GM23338 (cell line): ENCODE measurements at regions not wholly inside any gene's neighbourhood (a gene's known extent, or its start where the extent isn't known, plus 50 kb on each side); places are given as distances from the start of the nearest gene placed in this dataset.

Experiments used
- ATAC-seq: fragments of 200-7000 bp; cut with Tn5 transposase; 3 replicates; pipeline ENCODE4 v1.9.1; 2020
- DNase-seq: peaks from one replicate; pipeline ENCODE4 v3.0.0-alpha.2; 2015; ENCODE audit warnings: low spot score
- H2AFZ ChIP-seq: fragments of 200-600 bp; sonication (generic); 2 replicates; pipeline ENCODE4 v1.8.0; 2016; ENCODE audit warnings: antibody characterized with exemption, mild to moderate bottlenecking, moderate library complexity
- H3F3A ChIP-seq: fragments of 200-600 bp; sonication (generic); replicated peaks from 2 replicates; pipeline ENCODE4 v1.8.0; 2017; ENCODE audit warnings: antibody characterized with exemption, mixed run types, low read depth
- H3K27ac ChIP-seq: fragments of 200-600 bp; sonication (generic); 2 replicates; pipeline ENCODE4 v1.6.1; 2016; ENCODE audit warnings: low read depth
- H3K27me3 ChIP-seq: fragments of 200-600 bp; sonication (generic); 2 replicates; pipeline ENCODE4 v1.8.0; 2016; ENCODE audit warnings: mild to moderate bottlenecking, mixed run types, moderate library complexity; ENCODE audit not compliant: insufficient read depth
- H3K36me3 ChIP-seq: fragments of 200-600 bp; sonication (generic); 2 replicates; pipeline ENCODE4 v1.8.0; 2016; ENCODE audit warnings: mild to moderate bottlenecking; ENCODE audit not compliant: insufficient read depth
- H3K4me1 ChIP-seq: fragments of 200-600 bp; sonication (generic); 2 replicates; pipeline ENCODE4 v1.8.0; 2016; ENCODE audit warnings: mild to moderate bottlenecking, moderate library complexity; ENCODE audit not compliant: insufficient read depth
- H3K4me2 ChIP-seq: fragments of 200-600 bp; sonication (generic); 2 replicates; pipeline ENCODE4 v1.7.1; 2017; ENCODE audit warnings: mixed run types
- H3K4me3 ChIP-seq: fragments of 200-600 bp; sonication (generic); 2 replicates; pipeline ENCODE4 v1.6.1; 2016; ENCODE audit warnings: mixed run types
- H3K79me2 ChIP-seq: fragments of 200-600 bp; sonication (generic); replicated peaks from 2 replicates; pipeline ENCODE4 v1.8.0; 2017; ENCODE audit warnings: mild to moderate bottlenecking; ENCODE audit not compliant: insufficient read depth
- H3K9me2 ChIP-seq: fragments of 200-600 bp; sonication (generic); 2 replicates; pipeline ENCODE4 v1.8.0; 2017; ENCODE audit not compliant: insufficient read depth
- H4K20me1 ChIP-seq: fragments of 200-600 bp; sonication (generic); replicated peaks from 2 replicates; pipeline ENCODE4 v1.8.0; 2017; ENCODE audit warnings: mild to moderate bottlenecking; ENCODE audit not compliant: insufficient read depth
- H3K27ac Mint-ChIP-seq: 2 replicates; pipeline ENCODE4 v1.8.0; 2020; ENCODE audit warnings: inconsistent platforms, mild to moderate bottlenecking, moderate library complexity, mixed read lengths
- H3K27me3 Mint-ChIP-seq: 3 replicates; pipeline ENCODE4 v1.8.0; 2022; ENCODE audit warnings: low read depth, mild to moderate bottlenecking, moderate library complexity, mixed read lengths, inconsistent platforms; ENCODE audit not compliant: insufficient read depth, poor library complexity
- H3K36me3 Mint-ChIP-seq: 3 replicates; pipeline ENCODE4 v1.8.0; 2021; ENCODE audit warnings: low read depth, mild to moderate bottlenecking, inconsistent platforms, moderate library complexity, mixed read lengths
- H3K4me1 Mint-ChIP-seq: 3 replicates; pipeline ENCODE4 v1.8.0; 2020; ENCODE audit warnings: mild to moderate bottlenecking, inconsistent platforms, mixed read lengths
- H3K4me3 Mint-ChIP-seq: 3 replicates; pipeline ENCODE4 v1.8.0; 2021; ENCODE audit warnings: moderate library complexity, mild to moderate bottlenecking, inconsistent platforms, mixed read lengths
- H3K9me3 Mint-ChIP-seq: 3 replicates; pipeline ENCODE4 v1.8.0; 2020; ENCODE audit warnings: moderate library complexity, mild to moderate bottlenecking, inconsistent platforms, mixed read lengths
- CREB1 ChIP-seq: fragments of 250-450 bp; sonication (Bioruptor Pico); IDR thresholded peaks from 2 replicates; pipeline ENCODE4 v1.5.0; 2020; ENCODE audit warnings: low read depth, mild to moderate bottlenecking, moderate library complexity
- CTCF ChIP-seq, 2 experiments: fragments of 200-600 bp in 1 of 2; sonication (generic) in 1 of 2; conservative IDR thresholded peaks; 2 replicates each; pipeline versions ENCODE4 v1.5.1 to v1.6.1; 2016 to 2017; ENCODE audit warnings: antibody characterized with exemption in 2 of 2, low read depth in 2 of 2, mild to moderate bottlenecking in 2 of 2, moderate library complexity in 1 of 2
- ETS1 ChIP-seq: IDR thresholded peaks from 2 replicates; pipeline ENCODE4 v1.6.1; 2016; ENCODE audit warnings: antibody characterized with exemption
- EZH2 ChIP-seq: fragments of 200-600 bp; sonication (generic); IDR thresholded peaks from one replicate; pipeline ENCODE4 v1.8.0; 2017; ENCODE audit warnings: antibody characterized with exemption, mild to moderate bottlenecking, low read depth; ENCODE audit not compliant: unreplicated experiment
- EZH2phosphoT487 ChIP-seq: fragments of 200-600 bp; sonication (generic); IDR thresholded peaks from one replicate; pipeline ENCODE4 v1.8.1; 2018; ENCODE audit warnings: antibody characterized with exemption; ENCODE audit not compliant: unreplicated experiment
- JUNB ChIP-seq: IDR thresholded peaks from one replicate; pipeline ENCODE4 v1.6.1; 2016; ENCODE audit warnings: antibody characterized with exemption; ENCODE audit not compliant: unreplicated experiment
- NANOG ChIP-seq: IDR thresholded peaks from 2 replicates; pipeline ENCODE4 v1.6.1; 2016; ENCODE audit warnings: antibody characterized with exemption, borderline replicate concordance
- POLR2AphosphoS5 ChIP-seq: IDR thresholded peaks from 2 replicates; pipeline ENCODE4 v1.6.1; 2016; ENCODE audit warnings: antibody characterized with exemption, low read depth
- REST ChIP-seq: IDR thresholded peaks from one replicate; pipeline ENCODE4 v1.6.1; 2018; ENCODE audit warnings: antibody characterized with exemption; ENCODE audit not compliant: unreplicated experiment
- STAT1 ChIP-seq: IDR thresholded peaks from one replicate; pipeline ENCODE4 v1.6.1; 2016; ENCODE audit warnings: antibody characterized with exemption; ENCODE audit not compliant: unreplicated experiment
- ZNF114 ChIP-seq: fragments of 250-450 bp; sonication (Bioruptor Pico); IDR thresholded peaks from 2 replicates; pipeline ENCODE4 v1.5.0; 2020; ENCODE audit warnings: mild to moderate bottlenecking, moderate library complexity
- ZNF331 ChIP-seq: fragments of 250-450 bp; sonication (Bioruptor Pico); IDR thresholded peaks from 2 replicates; pipeline ENCODE4 v1.5.0; 2020; ENCODE audit warnings: low read depth, mild to moderate bottlenecking, moderate library complexity
- ZNF462 ChIP-seq: fragments of 250-450 bp; sonication (Bioruptor Pico); IDR thresholded peaks from 2 replicates; pipeline ENCODE4 v1.5.0; 2020; ENCODE audit warnings: mild to moderate bottlenecking, moderate library complexity

- H3K4me2 ChIP-seq = peak overlapping the region; percentile 45; the same call in 1 of the 2 replicates
- Mint-ChIP-seq H3K27ac (no peak overlapping the region), H3K27me3 (peaks cover 2% of the 10 kb centered on the region), H3K4me1 (peaks cover 33% of the 10 kb centered on the region), H3K4me3 (no peak overlapping the region), H3K36me3 (no peaks in the 10 kb centered on the region), H3K9me3 (no peaks in the 10 kb centered on the region)
- peaks cover 34% of the 10 kb centered on the region for H3K4me1 ChIP-seq
- no peaks in the 10 kb centered on the region for H4K20me1 ChIP-seq
- DNase-seq (no peak), ATAC-seq (no peak)
- H3K9me2 ChIP-seq = no peaks in the 10 kb centered on the region
- TF ChIP-seq REST (no peak), ZNF462 (CRISPR knock-in tag) (no peak), CREB1 (CRISPR knock-in tag) (no peak), STAT1 (no peak), ZNF114 (CRISPR knock-in tag) (no peak), NANOG (no peak), JUNB (no peak), EZH2phosphoT487 (no peak), ZNF331 (CRISPR knock-in tag) (no peak), POLR2AphosphoS5 (no peak), CTCF (conservative IDR thresholded peaks at IDR 0.05; ENCODE audit: low read depth in 2 of 2) (no peak), EZH2 (no peak), ETS1 (no peak)
- no peaks in the 10 kb centered on the region for H3K36me3 ChIP-seq
- no peak overlapping the region for H3K4me3 ChIP-seq
- H3F3A ChIP-seq = no peaks in the 10 kb centered on the region
- peak overlapping the region; percentile 53 for H2AFZ ChIP-seq
- no peaks in the 10 kb centered on the region for H3K79me2 ChIP-seq
- H3K27ac ChIP-seq = no peak overlapping the region
- H3K27me3 ChIP-seq = no peaks in the 10 kb centered on the region
Measured at GRCh38 chr1:163610486-163610885, 288.7 kb downstream of the NUF2 start.
